HG03175 (cell line): ENCODE measurements at regions not wholly inside any gene's neighbourhood (a gene's known extent, or its start where the extent isn't known, plus 50 kb on each side); places are given as distances from the start of the nearest gene placed in this dataset.
"Not testable (repeated sequence)": the region's sequence is repeated elsewhere in the genome, so short reads cannot be mapped to it uniquely, and the experiment has no call there.

Experiments used
- ATAC-seq: cut with Tn5 transposase; IDR thresholded peaks from one replicate; pipeline ENCODE4 v1.9.1; 2021; ENCODE audit warnings: mild to moderate bottlenecking, moderate library complexity; ENCODE audit not compliant: unreplicated experiment

- ATAC-seq = no peak
Measured at GRCh38 chr12:68422956-68423574, 90.9 kb upstream of the MDM1 start.

- ATAC-seq = no peak
Measured at GRCh38 chr12:68425998-68426397, 93.8 kb upstream of the MDM1 start.

GRCh38 chr12:68428211-68428610 lies 96.0 kb upstream of the MDM1 start:
- no peak for ATAC-seq

GRCh38 chr12:68428724-68429501 lies 96.8 kb upstream of the MDM1 start:
- ATAC-seq = no peak

GRCh38 chr12:68429696-68430095 lies 97.5 kb upstream of the MDM1 start:
- ATAC-seq = no peak

GRCh38 chr12:68431786-68432185 lies 99.6 kb upstream of the MDM1 start:
- ATAC-seq = no peak

- ATAC-seq = no peak
Measured at GRCh38 chr12:68432622-68433021, 100.5 kb upstream of the MDM1 start.

- ATAC-seq = no peak
Measured at GRCh38 chr12:68434391-68435298, 102.5 kb upstream of the MDM1 start.

- ATAC-seq = no peak
Measured at GRCh38 chr12:68435299-68435637, 103.1 kb upstream of the MDM1 start.

GRCh38 chr12:68435816-68436215 lies 103.7 kb upstream of the MDM1 start:
- ATAC-seq = no peak

GRCh38 chr12:68438601-68439000 lies 106.4 kb upstream of the MDM1 start:
- no peak for ATAC-seq

GRCh38 chr12:68439368-68440045 lies 107.3 kb upstream of the MDM1 start:
- ATAC-seq = no peak

GRCh38 chr12:68440068-68440581 lies 108.0 kb upstream of the MDM1 start:
- ATAC-seq = no peak

- ATAC-seq = no peak
Measured at GRCh38 chr12:68441167-68441566, 109.0 kb upstream of the MDM1 start.

GRCh38 chr12:68442353-68442972 lies 110.3 kb upstream of the MDM1 start:
- not testable (repeated sequence) for ATAC-seq

- ATAC-seq = not testable (repeated sequence)
Measured at GRCh38 chr12:68443695-68444094, 111.5 kb upstream of the MDM1 start.

- ATAC-seq = no peak
Measured at GRCh38 chr12:68445824-68446223, 113.7 kb upstream of the MDM1 start.

GRCh38 chr12:68446384-68446783 lies 114.2 kb upstream of the MDM1 start:
- no peak for ATAC-seq

GRCh38 chr12:68446901-68447796 lies 115.0 kb upstream of the MDM1 start:
- no peak for ATAC-seq
